GM23338 (cell line): ENCODE measurements at regions not wholly inside any gene's neighbourhood (a gene's known extent, or its start where the extent isn't known, plus 50 kb on each side); places are given as distances from the start of the nearest gene placed in this dataset.

Experiments
- EZH2 ChIP-seq: fragments of 200-600 bp; sonication (generic); IDR thresholded peaks from one replicate; pipeline ENCODE4 v1.8.0; 2017; ENCODE audit warnings: antibody characterized with exemption, mild to moderate bottlenecking, low read depth; ENCODE audit not compliant: unreplicated experiment
- EZH2phosphoT487 ChIP-seq: fragments of 200-600 bp; sonication (generic); IDR thresholded peaks from one replicate; pipeline ENCODE4 v1.8.1; 2018; ENCODE audit warnings: antibody characterized with exemption; ENCODE audit not compliant: unreplicated experiment
- POLR2AphosphoS5 ChIP-seq: IDR thresholded peaks from 2 replicates; pipeline ENCODE4 v1.6.1; 2016; ENCODE audit warnings: antibody characterized with exemption, low read depth
- REST ChIP-seq: IDR thresholded peaks from one replicate; pipeline ENCODE4 v1.6.1; 2018; ENCODE audit warnings: antibody characterized with exemption; ENCODE audit not compliant: unreplicated experiment
- STAT1 ChIP-seq: IDR thresholded peaks from one replicate; pipeline ENCODE4 v1.6.1; 2016; ENCODE audit warnings: antibody characterized with exemption; ENCODE audit not compliant: unreplicated experiment
- TF ChIP-seq, protein P1 (sequence below), 2 experiments: fragments of 200-600 bp in 1 of 2; sonication (generic) in 1 of 2; conservative IDR thresholded peaks; 2 replicates each; pipeline versions ENCODE4 v1.5.1 to v1.6.1; 2016 to 2017; ENCODE audit warnings: antibody characterized with exemption in 2 of 2, low read depth in 2 of 2, mild to moderate bottlenecking in 2 of 2, moderate library complexity in 1 of 2

GRCh38 chr7:366161-366803 lies 76.3 kb downstream of the FOXL3 start:
- TF ChIP-seq, protein P1, sequence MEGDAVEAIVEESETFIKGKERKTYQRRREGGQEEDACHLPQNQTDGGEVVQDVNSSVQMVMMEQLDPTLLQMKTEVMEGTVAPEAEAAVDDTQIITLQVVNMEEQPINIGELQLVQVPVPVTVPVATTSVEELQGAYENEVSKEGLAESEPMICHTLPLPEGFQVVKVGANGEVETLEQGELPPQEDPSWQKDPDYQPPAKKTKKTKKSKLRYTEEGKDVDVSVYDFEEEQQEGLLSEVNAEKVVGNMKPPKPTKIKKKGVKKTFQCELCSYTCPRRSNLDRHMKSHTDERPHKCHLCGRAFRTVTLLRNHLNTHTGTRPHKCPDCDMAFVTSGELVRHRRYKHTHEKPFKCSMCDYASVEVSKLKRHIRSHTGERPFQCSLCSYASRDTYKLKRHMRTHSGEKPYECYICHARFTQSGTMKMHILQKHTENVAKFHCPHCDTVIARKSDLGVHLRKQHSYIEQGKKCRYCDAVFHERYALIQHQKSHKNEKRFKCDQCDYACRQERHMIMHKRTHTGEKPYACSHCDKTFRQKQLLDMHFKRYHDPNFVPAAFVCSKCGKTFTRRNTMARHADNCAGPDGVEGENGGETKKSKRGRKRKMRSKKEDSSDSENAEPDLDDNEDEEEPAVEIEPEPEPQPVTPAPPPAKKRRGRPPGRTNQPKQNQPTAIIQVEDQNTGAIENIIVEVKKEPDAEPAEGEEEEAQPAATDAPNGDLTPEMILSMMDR (conservative IDR thresholded peaks at IDR 0.05; ENCODE audit: low read depth in 2 of 2): no peak
- no peak for TF ChIP-seq STAT1
- TF ChIP-seq POLR2AphosphoS5: no peak
- no peak for TF ChIP-seq EZH2
- TF ChIP-seq EZH2phosphoT487: no peak
- TF ChIP-seq REST: no peak
